ENCODE measurements at regions not wholly inside any gene's neighbourhood (a gene's known extent, or its start where the extent isn't known, plus 50 kb on each side); places are given as distances from the start of the nearest gene placed in this dataset.

DNA sequence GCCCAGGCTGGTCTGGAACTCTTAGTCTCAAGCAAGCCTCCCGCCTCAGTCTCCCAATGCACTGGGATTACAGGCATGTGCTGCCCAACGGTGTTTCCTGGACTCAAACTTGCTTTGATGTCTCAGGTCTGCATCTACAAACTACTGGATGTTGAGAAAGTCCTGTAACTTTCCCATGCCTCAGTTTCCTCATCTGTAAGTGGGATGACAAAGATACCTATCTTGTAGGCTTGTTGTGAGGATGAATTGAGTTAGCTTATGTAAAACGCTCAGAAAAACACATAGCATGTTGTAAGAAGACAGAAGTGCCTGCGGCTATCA, 63.6 kb upstream of the NUDT4 start:
- no peak for DNase-seq

DNA sequence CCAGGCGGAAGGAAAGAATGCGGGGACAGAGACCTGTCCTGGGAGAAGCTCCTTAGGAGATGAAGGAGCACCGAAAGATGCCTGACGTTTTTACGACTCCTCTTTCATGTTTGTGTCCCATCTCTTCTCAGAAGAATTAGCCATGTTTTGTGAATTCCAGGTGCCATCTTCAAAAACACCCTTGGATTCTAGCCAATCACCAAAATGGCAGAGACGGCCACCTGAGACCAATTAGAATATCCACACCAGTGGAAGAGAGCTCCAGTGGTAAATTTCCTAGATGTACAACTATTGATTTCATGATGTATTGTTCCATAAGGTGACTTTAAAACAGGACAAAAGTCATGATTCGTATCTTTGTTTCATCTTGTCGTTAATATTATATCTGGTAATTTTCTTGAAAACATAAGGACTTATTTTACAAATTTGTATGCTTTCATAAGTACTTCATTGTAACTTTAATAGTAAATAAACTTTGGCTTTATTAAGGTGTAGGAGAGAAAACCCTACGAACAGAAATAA, 62.3 kb upstream of the NUDT4 start:
- no peak for DNase-seq

GRCh38 chr12:93315907-93316622, 61.7 kb upstream of the NUDT4 start:
- no peak for DNase-seq

- DNase-seq = no peak
These were observed 61.1 kb upstream of the NUDT4 start for GRCh38 chr12:93316623-93316971.

DNA sequence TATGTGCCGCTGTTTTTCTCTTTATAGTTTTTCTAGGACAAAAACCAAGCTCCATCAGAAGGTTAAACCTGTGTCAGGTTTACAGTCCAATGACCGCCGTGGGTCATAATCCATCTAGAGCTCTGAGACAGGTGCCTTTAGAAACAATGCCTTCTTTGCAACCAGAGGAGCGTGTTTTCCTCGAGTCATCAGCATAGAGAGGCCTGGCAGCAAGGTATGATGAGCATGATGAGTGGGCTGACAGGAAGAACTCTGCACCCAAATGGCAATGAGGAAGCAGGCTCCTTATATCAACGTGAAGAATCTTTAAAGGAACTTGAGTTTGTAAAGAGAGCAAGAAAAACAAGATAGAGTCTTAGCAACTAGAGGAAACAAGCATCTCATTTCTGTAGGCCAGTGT, 60.5 kb upstream of the NUDT4 start:
- DNase-seq = no peak

DNA sequence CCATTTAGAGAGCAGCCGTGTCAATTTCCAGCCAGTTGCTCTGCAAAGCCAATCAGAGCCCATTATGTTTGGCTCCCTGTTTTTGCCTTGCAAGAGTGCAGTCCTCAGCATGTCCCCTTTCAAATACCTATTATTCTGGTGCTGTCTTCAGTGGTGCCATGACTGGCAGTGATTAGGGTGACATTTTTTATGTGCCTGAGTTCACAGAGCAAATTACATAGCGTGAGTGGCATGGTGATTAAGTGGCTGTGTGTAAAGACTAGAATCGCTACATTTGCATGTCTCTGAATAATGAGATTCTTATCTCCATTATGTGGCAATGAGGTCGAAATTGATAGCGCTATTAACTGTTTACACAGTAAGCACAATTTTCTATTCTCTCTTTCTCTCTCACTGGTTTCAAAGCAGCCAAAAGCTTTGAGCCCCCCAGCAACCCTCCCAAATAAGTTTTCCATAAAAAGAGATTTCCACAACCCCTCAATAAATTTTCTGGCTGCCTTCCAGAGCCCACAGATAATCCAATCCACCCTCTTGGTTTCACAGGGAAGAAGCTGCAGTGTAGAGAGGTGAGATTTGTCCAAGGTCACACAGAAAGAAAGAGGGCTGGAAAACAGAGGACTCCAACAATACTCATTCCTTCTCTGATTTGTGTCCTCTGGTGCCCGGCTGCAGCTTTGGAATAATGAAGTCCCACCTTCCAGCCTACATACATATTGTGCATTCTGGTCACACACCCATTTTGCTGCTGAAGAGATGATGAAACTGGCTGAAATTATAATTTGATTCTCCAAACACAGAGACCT, 58.8 kb upstream of the NUDT4 start:
- no peak for DNase-seq

GRCh38 chr12:93319523-93320050, 58.1 kb upstream of the NUDT4 start:
- DNase-seq = no peak

GRCh38 chr12:93322784-93323183, 54.9 kb upstream of the NUDT4 start:
- no peak for DNase-seq

DNA sequence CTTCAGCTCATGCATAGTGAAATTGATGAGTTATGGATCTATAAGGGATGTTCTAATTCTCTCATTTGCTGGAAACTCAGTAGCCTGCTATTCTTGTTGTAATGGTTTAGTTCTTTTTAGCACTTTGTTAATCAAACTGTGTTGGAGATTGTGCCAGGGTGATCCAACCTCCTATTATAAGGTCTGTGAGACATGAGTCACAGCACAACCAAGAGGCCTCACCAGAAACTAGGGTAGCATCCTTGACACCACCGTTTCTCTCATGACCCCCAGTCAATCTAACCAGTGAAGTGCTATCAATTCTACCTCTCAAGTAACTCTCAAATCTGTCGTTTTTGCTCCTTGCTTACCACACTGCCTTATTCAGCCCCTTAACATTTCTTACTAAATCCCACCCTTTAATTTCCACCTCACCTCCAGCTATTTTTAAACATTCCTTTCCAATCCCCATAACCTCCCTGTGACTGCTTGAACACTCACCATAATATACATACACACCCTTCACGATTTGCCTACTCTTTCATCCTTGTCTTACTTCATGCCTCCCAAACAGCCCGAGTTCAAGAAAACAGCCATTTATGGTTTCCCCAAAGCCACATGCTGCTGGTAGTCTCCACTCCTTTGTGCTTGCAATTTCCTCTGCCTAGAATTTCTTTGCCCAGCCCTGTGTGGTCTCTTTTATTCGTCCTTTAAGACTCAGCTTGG, 53.9 kb upstream of the NUDT4 start:
- DNase-seq = no peak

- no peak for DNase-seq
These were observed 51.9 kb upstream of the NUDT4 start for GRCh38 chr12:93325855-93326254.

All from stimulated activated CD4-positive, alpha-beta T cell treated with anti-CD3 and anti-CD28 coated beads, Interleukin-4, amount 100 ng/mL, for 1 hour (primary cell).